Osteocyte (in vitro differentiated cells): ENCODE measurements at regions not wholly inside any gene's neighbourhood (a gene's known extent, or its start where the extent isn't known, plus 50 kb on each side); places are given as distances from the start of the nearest gene placed in this dataset.

Experiments
- DNase-seq: peaks from one replicate; pipeline ENCODE4 v3.0.0; 2021; ENCODE audit warnings: mixed read lengths; ENCODE audit not compliant: unreplicated experiment; ENCODE audit errors: extremely low spot score
- H3K27ac Mint-ChIP-seq: one replicate; pipeline ENCODE4 v1.8.0; 2021; ENCODE audit warnings: mild to moderate bottlenecking, mixed read lengths; ENCODE audit not compliant: unreplicated experiment
- H3K27me3 Mint-ChIP-seq: one replicate; pipeline ENCODE4 v1.8.0; 2021; ENCODE audit warnings: mixed read lengths; ENCODE audit not compliant: unreplicated experiment
- H3K36me3 Mint-ChIP-seq: one replicate; pipeline ENCODE4 v1.8.0; 2021; ENCODE audit warnings: mixed read lengths; ENCODE audit not compliant: unreplicated experiment
- H3K4me1 Mint-ChIP-seq: one replicate; pipeline ENCODE4 v1.8.0; 2021; ENCODE audit warnings: mixed read lengths; ENCODE audit not compliant: unreplicated experiment
- H3K4me3 Mint-ChIP-seq: one replicate; pipeline ENCODE4 v1.8.0; 2021; ENCODE audit warnings: mild to moderate bottlenecking, moderate library complexity, mixed read lengths; ENCODE audit not compliant: unreplicated experiment
- H3K9me3 Mint-ChIP-seq: one replicate; pipeline ENCODE4 v1.8.0; 2021; ENCODE audit warnings: mixed read lengths; ENCODE audit not compliant: unreplicated experiment
- CTCF ChIP-seq: fragments of 200-600 bp; sonication (generic); IDR thresholded peaks from 2 replicates; pipeline ENCODE4 v1.5.0; 2021; ENCODE audit warnings: antibody characterized with exemption, mild to moderate bottlenecking, moderate library complexity

- Mint-ChIP-seq H3K27me3 (no peaks in the 10 kb centered on the region), H3K4me1 (no peaks in the 10 kb centered on the region), H3K27ac (no peak overlapping the region), H3K36me3 (peaks cover 2% of the 10 kb centered on the region), H3K4me3 (no peak overlapping the region), H3K9me3 (peaks cover 16% of the 10 kb centered on the region)
- no peak for TF ChIP-seq CTCF
- no peak for DNase-seq
Measured at GRCh38 chr7:115410972-115411686, 489.2 kb downstream of the MDFIC start.

- H3K27me3 Mint-ChIP-seq: no peaks in the 10 kb centered on the region
- DNase-seq: no peak
- no peak for TF ChIP-seq CTCF
- H3K36me3 Mint-ChIP-seq: peaks cover 2% of the 10 kb centered on the region
- H3K9me3 Mint-ChIP-seq: peaks cover 15% of the 10 kb centered on the region
- H3K4me1 Mint-ChIP-seq: no peaks in the 10 kb centered on the region
- H3K27ac Mint-ChIP-seq: no peak overlapping the region
- no peak overlapping the region for H3K4me3 Mint-ChIP-seq
Measured at GRCh38 chr7:115410434-115410820, 488.5 kb downstream of the MDFIC start.

DNA sequence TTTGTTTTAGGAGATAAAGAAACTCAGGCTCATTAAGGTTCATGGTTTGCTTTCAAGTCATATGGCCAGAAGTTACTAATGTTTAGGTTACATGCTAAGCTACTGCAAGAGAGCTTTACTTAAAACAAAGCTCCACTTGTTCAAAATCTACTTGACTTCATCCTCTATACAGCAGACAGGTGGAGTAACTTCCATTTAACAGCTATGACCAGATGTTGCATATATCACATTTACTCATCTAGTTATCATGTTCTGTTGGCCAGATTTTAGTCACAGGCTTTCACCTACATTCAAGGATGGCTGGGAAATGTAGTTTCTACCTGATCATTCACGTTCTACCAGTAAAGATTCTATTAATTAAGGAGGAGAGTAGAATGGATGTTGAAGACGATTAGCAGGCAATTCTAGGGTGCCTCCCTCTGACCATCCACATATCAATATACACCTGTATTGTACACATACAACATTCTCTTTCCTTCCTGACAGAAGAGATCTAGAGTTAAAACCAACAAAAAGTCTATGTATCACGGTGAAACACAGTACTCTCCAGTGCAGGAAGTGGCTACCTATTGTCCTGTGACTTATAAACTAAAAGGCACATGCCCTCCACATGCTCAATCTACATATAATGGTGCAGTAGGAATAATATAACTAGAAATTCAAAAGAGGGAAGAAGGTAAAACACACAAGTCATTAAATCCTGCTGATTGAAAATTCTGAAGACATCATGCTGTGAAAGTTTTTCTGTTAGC is 488.0 kb downstream of the MDFIC start:
- peaks cover 10% of the 10 kb centered on the region for H3K9me3 Mint-ChIP-seq
- no peak overlapping the region for H3K27ac Mint-ChIP-seq
- H3K4me3 Mint-ChIP-seq: no peak overlapping the region
- DNase-seq: no peak
- H3K36me3 Mint-ChIP-seq: peaks cover 2% of the 10 kb centered on the region
- no peak for TF ChIP-seq CTCF
- no peaks in the 10 kb centered on the region for H3K27me3 Mint-ChIP-seq
- no peaks in the 10 kb centered on the region for H3K4me1 Mint-ChIP-seq

GRCh38 chr7:115406219-115406618 is 484.3 kb downstream of the MDFIC start:
- no peak for TF ChIP-seq CTCF
- Mint-ChIP-seq H3K36me3 (peaks cover 2% of the 10 kb centered on the region), H3K4me3 (no peak overlapping the region), H3K4me1 (no peaks in the 10 kb centered on the region), H3K27ac (no peak overlapping the region), H3K27me3 (peaks cover 3% of the 10 kb centered on the region), H3K9me3 (peaks cover 20% of the 10 kb centered on the region)
- DNase-seq: no peak

DNA sequence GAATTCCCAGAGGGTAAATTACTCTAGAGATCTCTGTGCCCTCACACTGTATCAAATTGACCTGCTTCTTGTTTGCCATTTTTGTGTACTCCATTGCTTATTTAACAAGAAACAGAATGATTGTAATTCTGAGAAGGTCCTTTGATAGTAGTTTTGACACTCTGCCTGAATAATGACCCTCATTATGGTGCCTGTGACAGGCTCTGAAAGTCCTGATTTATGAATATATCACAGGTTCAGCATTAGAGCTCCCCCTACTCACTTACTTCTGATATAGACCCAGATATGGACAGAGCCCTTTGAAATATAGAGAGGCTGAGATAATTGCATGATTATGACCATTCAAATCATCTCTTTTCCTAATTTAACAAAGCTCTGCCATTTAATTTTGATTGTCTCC is 465.2 kb downstream of the MDFIC start:
- TF ChIP-seq CTCF: no peak
- Mint-ChIP-seq H3K4me3 (no peak overlapping the region), H3K9me3 (peaks cover 9% of the 10 kb centered on the region)

More for the DNA sequence above, 465.2 kb downstream of the MDFIC start:
- Mint-ChIP-seq H3K27me3 (peaks cover 8% of the 10 kb centered on the region), H3K36me3 (no peaks in the 10 kb centered on the region), H3K27ac (no peak overlapping the region), H3K4me1 (no peaks in the 10 kb centered on the region)
- no peak for DNase-seq
